ENCODE measurements at regions not wholly inside any gene's neighbourhood (a gene's known extent, or its start where the extent isn't known, plus 50 kb on each side); places are given as distances from the start of the nearest gene placed in this dataset.

DNA sequence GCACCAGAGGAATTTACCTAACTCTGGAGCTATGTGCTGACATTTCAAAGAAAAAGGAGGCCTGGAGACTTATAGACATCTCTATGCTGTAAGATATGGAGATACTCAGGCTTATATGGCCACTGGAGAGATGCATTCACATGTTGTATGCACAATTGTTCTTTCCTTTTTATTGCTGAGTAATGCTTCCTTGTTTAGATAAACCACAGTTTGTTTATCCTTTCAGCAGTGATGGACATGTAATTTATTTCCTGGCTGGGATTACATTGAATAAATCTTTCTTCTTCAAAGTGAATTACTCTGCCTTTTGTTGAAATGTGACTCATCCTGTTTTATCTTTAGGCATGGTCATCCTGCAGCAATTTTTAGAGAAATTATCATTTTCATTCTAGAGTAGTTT lies 716.7 kb upstream of the GCFC2 start:
- no peaks in the 10 kb centered on the region for H3K36me3 ChIP-seq (ENCODE audit: low read depth)
- H3K27ac ChIP-seq (ENCODE audit: poor library complexity, severe bottlenecking), result no peak overlapping the region
- H3K9me3 ChIP-seq (ENCODE audit: severe bottlenecking), result no peaks in the 10 kb centered on the region
- no peak overlapping the region for H3K4me3 ChIP-seq (ENCODE audit: severe bottlenecking)
- no peaks in the 10 kb centered on the region for H3K4me1 ChIP-seq (ENCODE audit: insufficient read depth, poor library complexity, severe bottlenecking)
- DNase-seq (ENCODE audit: low spot score) (no peak), ATAC-seq (ENCODE audit: low read depth) (no peak)
- no peaks in the 10 kb centered on the region for H3K27me3 ChIP-seq (ENCODE audit: insufficient read depth, poor library complexity, severe bottlenecking)
- TF ChIP-seq, protein P1, sequence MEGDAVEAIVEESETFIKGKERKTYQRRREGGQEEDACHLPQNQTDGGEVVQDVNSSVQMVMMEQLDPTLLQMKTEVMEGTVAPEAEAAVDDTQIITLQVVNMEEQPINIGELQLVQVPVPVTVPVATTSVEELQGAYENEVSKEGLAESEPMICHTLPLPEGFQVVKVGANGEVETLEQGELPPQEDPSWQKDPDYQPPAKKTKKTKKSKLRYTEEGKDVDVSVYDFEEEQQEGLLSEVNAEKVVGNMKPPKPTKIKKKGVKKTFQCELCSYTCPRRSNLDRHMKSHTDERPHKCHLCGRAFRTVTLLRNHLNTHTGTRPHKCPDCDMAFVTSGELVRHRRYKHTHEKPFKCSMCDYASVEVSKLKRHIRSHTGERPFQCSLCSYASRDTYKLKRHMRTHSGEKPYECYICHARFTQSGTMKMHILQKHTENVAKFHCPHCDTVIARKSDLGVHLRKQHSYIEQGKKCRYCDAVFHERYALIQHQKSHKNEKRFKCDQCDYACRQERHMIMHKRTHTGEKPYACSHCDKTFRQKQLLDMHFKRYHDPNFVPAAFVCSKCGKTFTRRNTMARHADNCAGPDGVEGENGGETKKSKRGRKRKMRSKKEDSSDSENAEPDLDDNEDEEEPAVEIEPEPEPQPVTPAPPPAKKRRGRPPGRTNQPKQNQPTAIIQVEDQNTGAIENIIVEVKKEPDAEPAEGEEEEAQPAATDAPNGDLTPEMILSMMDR (IDR thresholded peaks at IDR 0.05; ENCODE audit: poor library complexity, severe bottlenecking), result no peak

DNA sequence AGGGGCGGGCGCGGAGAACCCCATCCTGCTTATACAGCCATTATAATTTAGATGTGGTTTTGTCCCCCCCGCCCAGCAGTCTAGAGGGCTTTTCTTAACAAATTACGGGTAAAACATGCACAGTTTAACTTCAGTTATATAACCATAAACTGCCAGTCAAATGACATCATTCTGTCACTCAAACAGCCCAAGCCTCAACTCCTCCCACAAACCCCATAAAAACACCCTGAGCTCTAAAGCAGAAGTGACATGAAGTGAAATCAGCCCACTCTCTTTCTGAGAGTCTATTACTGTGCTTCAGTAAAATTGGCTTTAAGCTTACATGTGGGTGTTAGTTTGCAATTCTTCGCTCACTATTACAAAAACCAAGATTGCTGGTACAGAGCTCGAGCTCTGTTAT lies 705.1 kb upstream of the GCFC2 start:
- TF ChIP-seq, protein P1 (IDR thresholded peaks at IDR 0.05; ENCODE audit: poor library complexity, severe bottlenecking), result no peak
- no peak for ATAC-seq (ENCODE audit: low read depth)
- no peak for DNase-seq (ENCODE audit: low spot score)
- Histone ChIP-seq H3K27me3 (ENCODE audit: insufficient read depth, poor library complexity, severe bottlenecking) (no peaks in the 10 kb centered on the region), H3K27ac (ENCODE audit: poor library complexity, severe bottlenecking) (no peak overlapping the region), H3K9me3 (ENCODE audit: severe bottlenecking) (no peaks in the 10 kb centered on the region), H3K4me3 (ENCODE audit: severe bottlenecking) (no peak overlapping the region), H3K4me1 (ENCODE audit: insufficient read depth, poor library complexity, severe bottlenecking) (no peaks in the 10 kb centered on the region), H3K36me3 (ENCODE audit: low read depth) (no peaks in the 10 kb centered on the region)

DNA sequence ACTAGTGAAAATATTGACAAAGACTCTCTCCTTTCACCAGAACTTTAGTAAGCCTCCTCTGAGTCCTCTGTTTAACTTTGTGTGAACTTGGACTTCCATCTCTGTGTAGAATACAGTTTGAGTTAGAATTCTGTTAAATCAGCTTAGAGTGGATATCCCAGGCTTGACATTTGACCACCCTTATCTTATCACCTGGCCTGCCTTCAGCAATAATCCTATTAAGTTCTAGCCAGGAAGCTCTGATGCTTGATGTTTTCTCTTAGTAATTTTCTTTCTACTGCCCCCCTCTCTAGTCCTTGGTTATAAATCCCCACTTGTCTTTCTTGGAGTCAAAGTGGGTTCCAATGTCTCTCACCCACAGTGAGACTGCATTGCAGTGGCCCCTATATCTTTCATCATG lies 702.7 kb upstream of the GCFC2 start:
- DNase-seq (ENCODE audit: low spot score), result no peak
- ATAC-seq (ENCODE audit: low read depth), result no peak
- H3K27ac ChIP-seq (ENCODE audit: poor library complexity, severe bottlenecking), result no peak overlapping the region
- no peaks in the 10 kb centered on the region for H3K9me3 ChIP-seq (ENCODE audit: severe bottlenecking)
- no peaks in the 10 kb centered on the region for H3K4me1 ChIP-seq (ENCODE audit: insufficient read depth, poor library complexity, severe bottlenecking)
- no peaks in the 10 kb centered on the region for H3K27me3 ChIP-seq (ENCODE audit: insufficient read depth, poor library complexity, severe bottlenecking)
- no peak overlapping the region for H3K4me3 ChIP-seq (ENCODE audit: severe bottlenecking)
- TF ChIP-seq, protein P1 (IDR thresholded peaks at IDR 0.05; ENCODE audit: poor library complexity, severe bottlenecking), result no peak
- no peaks in the 10 kb centered on the region for H3K36me3 ChIP-seq (ENCODE audit: low read depth)

DNA sequence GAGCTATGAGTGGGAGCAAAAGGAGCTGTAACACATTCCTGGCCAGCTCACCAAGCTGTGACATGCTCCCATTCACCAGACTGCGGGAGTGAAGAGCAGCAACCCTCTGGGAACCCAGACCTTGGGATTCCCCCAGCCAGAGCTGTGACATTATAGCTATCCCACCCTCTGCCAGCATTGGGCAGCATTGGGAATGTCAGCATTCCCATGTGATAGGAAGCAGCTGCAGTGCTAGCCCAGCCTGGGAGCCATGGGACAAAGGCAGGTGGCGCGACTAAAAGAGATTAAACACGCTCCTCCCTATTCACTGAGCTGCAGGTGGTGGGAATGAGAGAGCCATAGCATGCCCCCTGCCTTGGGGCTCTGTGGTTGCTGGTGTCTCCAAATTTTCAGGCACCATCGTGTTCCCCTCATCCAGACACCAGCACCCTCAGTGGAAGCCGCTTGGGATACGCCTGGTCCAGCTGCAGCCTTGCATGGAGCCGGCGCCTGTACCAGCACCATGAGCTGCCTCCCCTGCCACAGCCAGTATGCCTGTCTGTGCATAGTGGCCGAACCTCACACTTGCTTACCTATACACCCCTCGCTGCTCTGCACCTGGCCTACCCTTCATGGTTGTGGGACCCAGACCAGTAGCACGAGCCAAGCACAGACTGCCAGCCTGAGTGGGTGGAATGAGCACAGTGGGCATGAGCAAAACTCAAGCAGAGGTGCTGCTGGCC lies 695.6 kb upstream of the GCFC2 start:
- ATAC-seq (ENCODE audit: low read depth), result no peak
- no peak for DNase-seq (ENCODE audit: low spot score)
- H3K27me3 ChIP-seq (ENCODE audit: insufficient read depth, poor library complexity, severe bottlenecking), result no peaks in the 10 kb centered on the region
- H3K9me3 ChIP-seq (ENCODE audit: severe bottlenecking), result no peaks in the 10 kb centered on the region
- no peaks in the 10 kb centered on the region for H3K4me1 ChIP-seq (ENCODE audit: insufficient read depth, poor library complexity, severe bottlenecking)
- H3K4me3 ChIP-seq (ENCODE audit: severe bottlenecking), result no peak overlapping the region
- TF ChIP-seq, protein P1 (IDR thresholded peaks at IDR 0.05; ENCODE audit: poor library complexity, severe bottlenecking), result no peak
- no peaks in the 10 kb centered on the region for H3K36me3 ChIP-seq (ENCODE audit: low read depth)
- H3K27ac ChIP-seq (ENCODE audit: poor library complexity, severe bottlenecking), result no peak overlapping the region

DNA sequence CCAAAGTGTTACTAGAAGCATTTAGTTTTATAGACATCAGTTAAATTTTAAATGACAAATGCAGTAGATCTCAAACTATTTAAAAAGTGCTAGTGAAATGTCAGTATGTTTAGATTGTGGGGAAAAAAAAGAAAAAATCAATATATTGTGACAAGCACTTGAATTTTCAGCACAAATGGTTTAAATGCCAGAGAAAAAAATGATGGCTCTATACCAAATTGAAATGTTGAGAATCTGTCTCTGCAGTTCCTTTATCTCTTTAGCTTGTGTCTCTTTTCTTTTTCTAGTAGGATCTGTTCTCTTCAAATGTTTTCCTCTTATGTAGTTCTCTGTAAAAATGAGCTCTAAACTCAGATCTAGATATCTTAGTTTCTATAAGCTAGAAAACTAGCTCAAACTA lies 682.6 kb upstream of the GCFC2 start:
- H3K4me1 ChIP-seq (ENCODE audit: insufficient read depth, poor library complexity, severe bottlenecking), result no peaks in the 10 kb centered on the region

More for the DNA sequence above, 682.6 kb upstream of the GCFC2 start:
- Histone ChIP-seq H3K27ac (ENCODE audit: poor library complexity, severe bottlenecking) (no peak overlapping the region), H3K27me3 (ENCODE audit: insufficient read depth, poor library complexity, severe bottlenecking) (no peaks in the 10 kb centered on the region), H3K9me3 (ENCODE audit: severe bottlenecking) (no peaks in the 10 kb centered on the region), H3K36me3 (ENCODE audit: low read depth) (no peaks in the 10 kb centered on the region), H3K4me3 (ENCODE audit: severe bottlenecking) (no peak overlapping the region)
- TF ChIP-seq, protein P1 (IDR thresholded peaks at IDR 0.05; ENCODE audit: poor library complexity, severe bottlenecking), result no peak
- no peak for ATAC-seq (ENCODE audit: low read depth)
- no peak for DNase-seq (ENCODE audit: low spot score)
